HepG2 (cell line): ENCODE measurements at regions not wholly inside any gene's neighbourhood (a gene's known extent, or its start where the extent isn't known, plus 50 kb on each side); places are given as distances from the start of the nearest gene placed in this dataset.

Experiments
- DPF2 ChIP-seq: sonication (generic); formaldehyde crosslinking; IDR thresholded peaks from 2 replicates; pipeline ENCODE4 v1.4.0; 2020; ENCODE audit warnings: mild to moderate bottlenecking, low read depth, missing genetic modification reagents, borderline replicate concordance
- MED1 ChIP-seq: sonication (generic); formaldehyde crosslinking; IDR thresholded peaks from 2 replicates; pipeline ENCODE4 v1.4.0; 2020; ENCODE audit warnings: missing genetic modification reagents
- MYPOP ChIP-seq: sonication (generic); formaldehyde crosslinking; IDR thresholded peaks from 2 replicates; pipeline ENCODE4 v1.8.1; 2023; ENCODE audit warnings: mild to moderate bottlenecking, moderate library complexity, missing genetic modification reagents
- POLR2G ChIP-seq: fragments of 200-400 bp; formaldehyde crosslinking; IDR thresholded peaks from 2 replicates; pipeline ENCODE4 v1.6.1; 2018; ENCODE audit warnings: mild to moderate bottlenecking, low read depth, low read length, moderate library complexity
- SP2 ChIP-seq: sonication (generic); formaldehyde crosslinking; IDR thresholded peaks from 2 replicates; pipeline ENCODE4 v1.5.1; 2020; ENCODE audit warnings: mild to moderate bottlenecking, missing genetic modification reagents
- ZBTB34 ChIP-seq: sonication (generic); formaldehyde crosslinking; IDR thresholded peaks from 2 replicates; pipeline ENCODE4 v1.8.0; 2022; ENCODE audit warnings: mild to moderate bottlenecking, missing genetic modification reagents
- ZFYVE20 ChIP-seq: sonication (generic); formaldehyde crosslinking; IDR thresholded peaks from 2 replicates; pipeline ENCODE4 v1.8.0; 2023; ENCODE audit warnings: low read depth, mild to moderate bottlenecking, moderate library complexity, missing genetic modification reagents, borderline replicate concordance
- ZNF282 ChIP-seq: fragments of 450-650 bp; IDR thresholded peaks from 2 replicates; pipeline ENCODE4 v1.6.1; 2018; ENCODE audit not compliant: partially characterized antibody
- ZNF407 ChIP-seq: sonication (generic); formaldehyde crosslinking; IDR thresholded peaks from one replicate; pipeline ENCODE4 v1.5.1; 2020; ENCODE audit warnings: mild to moderate bottlenecking, missing genetic modification reagents; ENCODE audit errors: not compliant biosample characterization
- ZSCAN21 ChIP-seq: sonication (generic); formaldehyde crosslinking; IDR thresholded peaks from 2 replicates; pipeline ENCODE4 v1.8.0; 2022; ENCODE audit warnings: mild to moderate bottlenecking, missing genetic modification reagents, moderate library complexity, borderline replicate concordance
- TF ChIP-seq, protein P1 (sequence below): sonication (generic); formaldehyde crosslinking; IDR thresholded peaks from 2 replicates; pipeline ENCODE4 v1.4.0; 2020; ENCODE audit warnings: missing genetic modification reagents
- TF ChIP-seq, protein P2 (sequence below): sonication (generic); formaldehyde crosslinking; IDR thresholded peaks from 2 replicates; pipeline ENCODE4 v1.8.1; 2022; ENCODE audit warnings: low read depth, mild to moderate bottlenecking, missing genetic modification reagents

GRCh38 chr2:42979870-42980763 is 187.7 kb upstream of the HAAO start (continued):
- TF ChIP-seq SP2 (no peak), DPF2 (CRISPR knock-in tag) (peak; percentile 27; the same call in 1 of the 2 replicates), ZBTB34 (no peak; the same call in 1 of the 2 replicates), ZNF282 (no peak), MED1 (CRISPR knock-in tag) (peak; percentile 90), MYPOP (CRISPR knock-in tag) (no peak), ZFYVE20 (no peak), ZNF407 (CRISPR knock-in tag) (no peak), POLR2G (peak; percentile 58), ZSCAN21 (CRISPR knock-in tag) (0 out of 2 replicates have a peak, but pooled peaks have one; percentile 49)
- TF ChIP-seq, protein P1, sequence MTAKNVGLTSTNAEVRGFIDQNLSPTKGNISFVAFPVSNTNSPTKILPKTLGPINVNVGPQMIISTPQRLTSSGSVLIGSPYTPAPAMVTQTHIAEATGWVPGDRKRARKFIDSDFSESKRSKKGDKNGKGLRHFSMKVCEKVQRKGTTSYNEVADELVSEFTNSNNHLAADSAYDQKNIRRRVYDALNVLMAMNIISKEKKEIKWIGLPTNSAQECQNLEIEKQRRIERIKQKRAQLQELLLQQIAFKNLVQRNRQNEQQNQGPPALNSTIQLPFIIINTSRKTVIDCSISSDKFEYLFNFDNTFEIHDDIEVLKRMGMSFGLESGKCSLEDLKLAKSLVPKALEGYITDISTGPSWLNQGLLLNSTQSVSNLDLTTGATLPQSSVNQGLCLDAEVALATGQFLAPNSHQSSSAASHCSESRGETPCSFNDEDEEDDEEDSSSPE (CRISPR knock-in tag), result 0 out of 2 replicates have a peak, but pooled peaks have one; percentile 11
- TF ChIP-seq, protein P2, sequence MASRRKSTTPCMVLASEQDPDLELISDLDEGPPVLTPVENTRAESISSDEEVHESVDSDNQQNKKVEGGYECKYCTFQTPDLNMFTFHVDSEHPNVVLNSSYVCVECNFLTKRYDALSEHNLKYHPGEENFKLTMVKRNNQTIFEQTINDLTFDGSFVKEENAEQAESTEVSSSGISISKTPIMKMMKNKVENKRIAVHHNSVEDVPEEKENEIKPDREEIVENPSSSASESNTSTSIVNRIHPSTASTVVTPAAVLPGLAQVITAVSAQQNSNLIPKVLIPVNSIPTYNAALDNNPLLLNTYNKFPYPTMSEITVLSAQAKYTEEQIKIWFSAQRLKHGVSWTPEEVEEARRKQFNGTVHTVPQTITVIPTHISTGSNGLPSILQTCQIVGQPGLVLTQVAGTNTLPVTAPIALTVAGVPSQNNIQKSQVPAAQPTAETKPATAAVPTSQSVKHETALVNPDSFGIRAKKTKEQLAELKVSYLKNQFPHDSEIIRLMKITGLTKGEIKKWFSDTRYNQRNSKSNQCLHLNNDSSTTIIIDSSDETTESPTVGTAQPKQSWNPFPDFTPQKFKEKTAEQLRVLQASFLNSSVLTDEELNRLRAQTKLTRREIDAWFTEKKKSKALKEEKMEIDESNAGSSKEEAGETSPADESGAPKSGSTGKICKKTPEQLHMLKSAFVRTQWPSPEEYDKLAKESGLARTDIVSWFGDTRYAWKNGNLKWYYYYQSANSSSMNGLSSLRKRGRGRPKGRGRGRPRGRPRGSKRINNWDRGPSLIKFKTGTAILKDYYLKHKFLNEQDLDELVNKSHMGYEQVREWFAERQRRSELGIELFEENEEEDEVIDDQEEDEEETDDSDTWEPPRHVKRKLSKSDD (CRISPR knock-in tag), result no peak; the same call in 1 of the 2 replicates
